RWPE1 (cell line): ENCODE measurements at regions not wholly inside any gene's neighbourhood (a gene's known extent, or its start where the extent isn't known, plus 50 kb on each side); places are given as distances from the start of the nearest gene placed in this dataset.

Experiments
- CTCF ChIA-PET: fragments of 350-600 bp; sonication (Branson Sonifier 250); formaldehyde crosslinking; extraction: SDS; loops from one replicate; lab custom pipeline; 2021; lab: Yijun Ruan, JAX
- POLR2A ChIA-PET: fragments of 400-600 bp; formaldehyde crosslinking; extraction: SDS; loops from one replicate; lab custom pipeline; 2020; ENCODE audit warnings: antibody characterized with exemption; ENCODE audit not compliant: low non-redundant PET; lab: Yijun Ruan, JAX
- DNase-seq: peaks from one replicate; pipeline ENCODE4 v3.0.0; 2012; ENCODE audit warnings: low spot score
- H3K27ac ChIP-seq: fragments of 450-650 bp; 2 replicates; pipeline ENCODE4 v1.5.1; 2017
- CTCF ChIP-seq: fragments of 450-650 bp; conservative IDR thresholded peaks from 2 replicates; pipeline ENCODE4 v1.5.1; 2017; ENCODE audit warnings: low read depth, mild to moderate bottlenecking

- POLR2A ChIA-PET: no interaction called here
- no peak for TF ChIP-seq CTCF
- CTCF ChIA-PET: interaction anchor here (0.6 kb wide), 1 partner anchor 12 kb away, joined by 4 read pairs; no protein-coding TSS in a partner anchor
- DNase-seq: no peak
- H3K27ac ChIP-seq: no peak overlapping the region
Measured at GRCh38 chrX:8232406-8232805, 61.3 kb upstream of the VCX2 start.

- H3K27ac ChIP-seq: no peak overlapping the region
- POLR2A ChIA-PET: no interaction called here
- CTCF ChIA-PET: interaction anchor here (0.6 kb wide), 1 partner anchor 131 kb away, joined by 4 read pairs; no protein-coding TSS in a partner anchor
- DNase-seq: no peak
- no peak for TF ChIP-seq CTCF
Measured at GRCh38 chrX:8233091-8233490, 62.0 kb upstream of the VCX2 start.

GRCh38 chrX:8235026-8235425, 64.0 kb upstream of the VCX2 start:
- H3K27ac ChIP-seq: no peak overlapping the region
- POLR2A ChIA-PET: no interaction called here
- no peak for TF ChIP-seq CTCF
- no peak for DNase-seq
- CTCF ChIA-PET: interaction anchor here (0.7 kb wide), 1 partner anchor 14 kb away, joined by 5 read pairs; no protein-coding TSS in a partner anchor

GRCh38 chrX:8237718-8238117, 66.7 kb upstream of the VCX2 start:
- DNase-seq: no peak
- POLR2A ChIA-PET: no interaction called here
- CTCF ChIA-PET: no interaction called here
- H3K27ac ChIP-seq: no peak overlapping the region
- no peak for TF ChIP-seq CTCF

GRCh38 chrX:8242431-8243020, 71.5 kb upstream of the VCX2 start:
- ChIA-PET POLR2A (no interaction called here), CTCF (no interaction called here)
- no peak overlapping the region for H3K27ac ChIP-seq
- DNase-seq: no peak
- TF ChIP-seq CTCF: no peak

- no peak for DNase-seq
- ChIA-PET POLR2A (no interaction called here), CTCF (no interaction called here)
- TF ChIP-seq CTCF: no peak
- H3K27ac ChIP-seq: no peak overlapping the region
Measured at GRCh38 chrX:8244301-8244700, 73.2 kb upstream of the VCX2 start.
